Liver (tissue), 8 donors: ENCODE measurements at regions not wholly inside any gene's neighbourhood (a gene's known extent, or its start where the extent isn't known, plus 50 kb on each side); places are given as distances from the start of the nearest gene placed in this dataset.

Source experiments
- DNase-seq: peaks from one replicate; pipeline ENCODE4 v3.0.0-alpha.2; 2017; ENCODE audit warnings: low spot score
- H3K27ac ChIP-seq, 2 donors: one replicate each; pipeline ENCODE4 v1.7.0; 2013; ENCODE audit warnings: inconsistent platforms in 2 of 2, low read length in 2 of 2, control low read depth in 1 of 2, low read depth in 1 of 2, mild to moderate bottlenecking in 1 of 2
- H3K27me3 ChIP-seq, 4 donors: one replicate each; pipeline versions ENCODE4 v1.6.1 to v1.7.0; 2013; ENCODE audit warnings: low read length in 3 of 4, inconsistent platforms in 1 of 4, mild to moderate bottlenecking in 1 of 4, moderate library complexity in 1 of 4; ENCODE audit not compliant: control insufficient read depth in 4 of 4, insufficient read depth in 4 of 4
- H3K36me3 ChIP-seq, 4 donors: one replicate each; pipeline versions ENCODE4 v1.6.1 to v1.7.0; 2013; ENCODE audit warnings: low read length in 3 of 4, mild to moderate bottlenecking in 3 of 4, low read depth in 1 of 4, moderate library complexity in 1 of 4; ENCODE audit not compliant: control insufficient read depth in 4 of 4, insufficient read depth in 3 of 4
- H3K4me1 ChIP-seq, 4 donors: one replicate each; pipeline versions ENCODE4 v1.6.1 to v1.7.0; 2013; ENCODE audit warnings: low read length in 3 of 4, mild to moderate bottlenecking in 3 of 4, moderate library complexity in 1 of 4; ENCODE audit not compliant: control insufficient read depth in 4 of 4, insufficient read depth in 4 of 4
- H3K4me3 ChIP-seq, 3 donors: one replicate each; pipeline versions ENCODE4 v1.6.1 to v1.7.0; 2013; ENCODE audit warnings: low read length in 3 of 3, control low read depth in 1 of 3, low read depth in 1 of 3, mild to moderate bottlenecking in 1 of 3
- H3K9ac ChIP-seq, 2 donors: one replicate each; pipeline ENCODE4 v1.7.0; 2013; ENCODE audit warnings: low read length in 2 of 2, mild to moderate bottlenecking in 2 of 2, moderate library complexity in 2 of 2, control low read depth in 1 of 2, low read depth in 1 of 2
- H3K9me3 ChIP-seq, 4 donors: one replicate each; pipeline versions ENCODE4 v1.6.1 to v1.7.0; 2013; ENCODE audit warnings: low read length in 3 of 4; ENCODE audit not compliant: control insufficient read depth in 4 of 4
- EGR1 ChIP-seq, 2 donors: IDR thresholded peaks; 2 replicates each; pipeline ENCODE4 v1.6.1; 2016 to 2018; ENCODE audit warnings: antibody characterized with exemption in 2 of 2, low read depth in 2 of 2
- FOXA1 ChIP-seq: IDR thresholded peaks from 2 replicates; pipeline ENCODE4 v1.6.1; 2016; ENCODE audit warnings: antibody characterized with exemption
- FOXA2 ChIP-seq: IDR thresholded peaks from 2 replicates; pipeline ENCODE4 v1.6.1; 2016; ENCODE audit warnings: antibody characterized with exemption
- GABPA ChIP-seq, 2 donors: IDR thresholded peaks in 1 of 2; conservative IDR thresholded peaks in 1 of 2; 2 replicates each; pipeline ENCODE4 v1.6.1; 2016; ENCODE audit warnings: antibody characterized with exemption in 2 of 2, mild to moderate bottlenecking in 1 of 2, moderate library complexity in 1 of 2
- HNF4A ChIP-seq, 2 donors: conservative IDR thresholded peaks; 2 replicates each; pipeline ENCODE4 v1.6.1; 2016; ENCODE audit warnings: antibody characterized with exemption in 2 of 2, mild to moderate bottlenecking in 2 of 2
- HNF4G ChIP-seq: IDR thresholded peaks from 2 replicates; pipeline ENCODE4 v1.6.1; 2016; ENCODE audit warnings: antibody characterized with exemption
- JUND ChIP-seq, 2 donors: IDR thresholded peaks; 2 replicates each; pipeline ENCODE4 v1.6.1; 2016; ENCODE audit warnings: antibody characterized with exemption in 2 of 2
- NR2F2 ChIP-seq: IDR thresholded peaks from 2 replicates; pipeline ENCODE4 v1.6.1; 2016; ENCODE audit warnings: antibody characterized with exemption
- RAD21 ChIP-seq, 2 donors: IDR thresholded peaks; 2 replicates each; pipeline ENCODE4 v1.6.1; 2016; ENCODE audit warnings: antibody characterized with exemption in 2 of 2, mild to moderate bottlenecking in 2 of 2
- RXRA ChIP-seq, 2 donors: IDR thresholded peaks; 2 replicates each; pipeline ENCODE4 v1.6.1; 2017 to 2018; ENCODE audit warnings: antibody characterized with exemption in 2 of 2, mild to moderate bottlenecking in 1 of 2
- SP1 ChIP-seq: IDR thresholded peaks from 2 replicates; pipeline ENCODE4 v1.6.1; 2018; ENCODE audit warnings: antibody characterized with exemption, mild to moderate bottlenecking
- TAF1 ChIP-seq: conservative IDR thresholded peaks from 2 replicates; pipeline ENCODE4 v1.6.1; 2016; ENCODE audit warnings: antibody characterized with exemption, mild to moderate bottlenecking
- YY1 ChIP-seq: IDR thresholded peaks from 2 replicates; pipeline ENCODE4 v1.6.1; 2016; ENCODE audit warnings: antibody characterized with exemption, mild to moderate bottlenecking
- WGBS: extraction: QIAGEN DNeasy Blood & Tissue Kit; methylation state at CpG from one replicate; pipeline ENCODE4 v1.1.7; 2013; 5-methylcytosine and 5-hydroxymethylcytosine counted together
- TF ChIP-seq, protein P1 (sequence below): IDR thresholded peaks from 2 replicates; pipeline ENCODE4 v1.6.1; 2016; ENCODE audit warnings: antibody characterized with exemption
- TF ChIP-seq, protein P2 (sequence below): IDR thresholded peaks from 2 replicates; pipeline ENCODE4 v1.6.1; 2016; ENCODE audit warnings: antibody characterized with exemption
- TF ChIP-seq, protein P3 (sequence below): fragments of 150-350 bp; IDR thresholded peaks from 2 replicates; pipeline ENCODE4 v1.5.1; 2017; ENCODE audit warnings: improper control_type of control experiment, low read depth, low read length; ENCODE audit not compliant: missing input control
- TF ChIP-seq, protein P4 (sequence below): IDR thresholded peaks from 2 replicates; pipeline ENCODE4 v1.6.1; 2016; ENCODE audit warnings: antibody characterized with exemption, mild to moderate bottlenecking
- TF ChIP-seq, protein P5 (sequence below): IDR thresholded peaks from 2 replicates; pipeline ENCODE4 v1.6.1; 2016; ENCODE audit warnings: antibody characterized with exemption
- donor health status: healthy.
- donor health status: healthy.
- donor health status: healthy.
- donor health status: healthy.
- donor health status: healthy.

DNA sequence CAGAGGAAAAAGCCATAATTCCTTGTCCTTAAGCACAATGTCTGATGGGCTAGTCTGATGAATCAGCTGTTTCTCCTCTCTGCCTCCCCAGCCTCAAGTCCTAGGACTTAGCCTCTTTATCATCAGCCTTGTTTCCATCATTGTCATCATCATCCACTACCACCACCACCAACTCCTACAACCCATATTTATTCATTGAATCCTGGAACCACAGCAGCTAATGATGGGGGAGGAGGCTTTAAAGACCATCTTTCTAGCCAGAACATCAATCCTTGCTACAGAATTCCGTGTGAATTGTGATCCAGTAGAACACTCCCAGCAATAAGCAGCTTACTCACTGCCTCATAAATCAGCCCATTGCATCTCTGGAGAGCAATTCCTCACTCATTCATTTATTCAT lies 97.6 kb upstream of the TMEM132E start:
- Histone ChIP-seq H3K4me1 (no peaks in the 10 kb centered on the region), H3K36me3 (no peaks in the 10 kb centered on the region), H3K27ac (no peak overlapping the region), H3K27me3 (peaks cover 0 to 4% (median 0%) of the 10 kb centered on the region in 4 donors), H3K4me3 (no peak overlapping the region), H3K9me3 (no peaks in the 10 kb centered on the region), H3K9ac (no peak overlapping the region)
- no peak for DNase-seq
- TF ChIP-seq RAD21 (IDR thresholded peaks at IDR 0.05) (no peak), SP1 (no peak), HNF4G (no peak), EGR1 (IDR thresholded peaks at IDR 0.05; ENCODE audit: low read depth in 2 of 2) (no peak), JUND (IDR thresholded peaks at IDR 0.05) (no peak), FOXA1 (no peak), YY1 (no peak), NR2F2 (no peak), TAF1 (no peak), GABPA (IDR thresholded peaks at IDR 0.05 in 1 of 2, conservative IDR thresholded peaks at IDR 0.05 in 1 of 2) (no peak), FOXA2 (no peak), HNF4A (conservative IDR thresholded peaks at IDR 0.05) (no peak), RXRA (IDR thresholded peaks at IDR 0.05) (no peak)
- TF ChIP-seq, protein P1, sequence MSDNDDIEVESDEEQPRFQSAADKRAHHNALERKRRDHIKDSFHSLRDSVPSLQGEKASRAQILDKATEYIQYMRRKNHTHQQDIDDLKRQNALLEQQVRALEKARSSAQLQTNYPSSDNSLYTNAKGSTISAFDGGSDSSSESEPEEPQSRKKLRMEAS, result no peak
- TF ChIP-seq, protein P2, sequence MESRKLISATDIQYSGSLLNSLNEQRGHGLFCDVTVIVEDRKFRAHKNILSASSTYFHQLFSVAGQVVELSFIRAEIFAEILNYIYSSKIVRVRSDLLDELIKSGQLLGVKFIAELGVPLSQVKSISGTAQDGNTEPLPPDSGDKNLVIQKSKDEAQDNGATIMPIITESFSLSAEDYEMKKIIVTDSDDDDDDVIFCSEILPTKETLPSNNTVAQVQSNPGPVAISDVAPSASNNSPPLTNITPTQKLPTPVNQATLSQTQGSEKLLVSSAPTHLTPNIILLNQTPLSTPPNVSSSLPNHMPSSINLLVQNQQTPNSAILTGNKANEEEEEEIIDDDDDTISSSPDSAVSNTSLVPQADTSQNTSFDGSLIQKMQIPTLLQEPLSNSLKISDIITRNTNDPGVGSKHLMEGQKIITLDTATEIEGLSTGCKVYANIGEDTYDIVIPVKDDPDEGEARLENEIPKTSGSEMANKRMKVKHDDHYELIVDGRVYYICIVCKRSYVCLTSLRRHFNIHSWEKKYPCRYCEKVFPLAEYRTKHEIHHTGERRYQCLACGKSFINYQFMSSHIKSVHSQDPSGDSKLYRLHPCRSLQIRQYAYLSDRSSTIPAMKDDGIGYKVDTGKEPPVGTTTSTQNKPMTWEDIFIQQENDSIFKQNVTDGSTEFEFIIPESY, result no peak
- TF ChIP-seq, protein P3, sequence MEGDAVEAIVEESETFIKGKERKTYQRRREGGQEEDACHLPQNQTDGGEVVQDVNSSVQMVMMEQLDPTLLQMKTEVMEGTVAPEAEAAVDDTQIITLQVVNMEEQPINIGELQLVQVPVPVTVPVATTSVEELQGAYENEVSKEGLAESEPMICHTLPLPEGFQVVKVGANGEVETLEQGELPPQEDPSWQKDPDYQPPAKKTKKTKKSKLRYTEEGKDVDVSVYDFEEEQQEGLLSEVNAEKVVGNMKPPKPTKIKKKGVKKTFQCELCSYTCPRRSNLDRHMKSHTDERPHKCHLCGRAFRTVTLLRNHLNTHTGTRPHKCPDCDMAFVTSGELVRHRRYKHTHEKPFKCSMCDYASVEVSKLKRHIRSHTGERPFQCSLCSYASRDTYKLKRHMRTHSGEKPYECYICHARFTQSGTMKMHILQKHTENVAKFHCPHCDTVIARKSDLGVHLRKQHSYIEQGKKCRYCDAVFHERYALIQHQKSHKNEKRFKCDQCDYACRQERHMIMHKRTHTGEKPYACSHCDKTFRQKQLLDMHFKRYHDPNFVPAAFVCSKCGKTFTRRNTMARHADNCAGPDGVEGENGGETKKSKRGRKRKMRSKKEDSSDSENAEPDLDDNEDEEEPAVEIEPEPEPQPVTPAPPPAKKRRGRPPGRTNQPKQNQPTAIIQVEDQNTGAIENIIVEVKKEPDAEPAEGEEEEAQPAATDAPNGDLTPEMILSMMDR, result no peak
- TF ChIP-seq, protein P4, sequence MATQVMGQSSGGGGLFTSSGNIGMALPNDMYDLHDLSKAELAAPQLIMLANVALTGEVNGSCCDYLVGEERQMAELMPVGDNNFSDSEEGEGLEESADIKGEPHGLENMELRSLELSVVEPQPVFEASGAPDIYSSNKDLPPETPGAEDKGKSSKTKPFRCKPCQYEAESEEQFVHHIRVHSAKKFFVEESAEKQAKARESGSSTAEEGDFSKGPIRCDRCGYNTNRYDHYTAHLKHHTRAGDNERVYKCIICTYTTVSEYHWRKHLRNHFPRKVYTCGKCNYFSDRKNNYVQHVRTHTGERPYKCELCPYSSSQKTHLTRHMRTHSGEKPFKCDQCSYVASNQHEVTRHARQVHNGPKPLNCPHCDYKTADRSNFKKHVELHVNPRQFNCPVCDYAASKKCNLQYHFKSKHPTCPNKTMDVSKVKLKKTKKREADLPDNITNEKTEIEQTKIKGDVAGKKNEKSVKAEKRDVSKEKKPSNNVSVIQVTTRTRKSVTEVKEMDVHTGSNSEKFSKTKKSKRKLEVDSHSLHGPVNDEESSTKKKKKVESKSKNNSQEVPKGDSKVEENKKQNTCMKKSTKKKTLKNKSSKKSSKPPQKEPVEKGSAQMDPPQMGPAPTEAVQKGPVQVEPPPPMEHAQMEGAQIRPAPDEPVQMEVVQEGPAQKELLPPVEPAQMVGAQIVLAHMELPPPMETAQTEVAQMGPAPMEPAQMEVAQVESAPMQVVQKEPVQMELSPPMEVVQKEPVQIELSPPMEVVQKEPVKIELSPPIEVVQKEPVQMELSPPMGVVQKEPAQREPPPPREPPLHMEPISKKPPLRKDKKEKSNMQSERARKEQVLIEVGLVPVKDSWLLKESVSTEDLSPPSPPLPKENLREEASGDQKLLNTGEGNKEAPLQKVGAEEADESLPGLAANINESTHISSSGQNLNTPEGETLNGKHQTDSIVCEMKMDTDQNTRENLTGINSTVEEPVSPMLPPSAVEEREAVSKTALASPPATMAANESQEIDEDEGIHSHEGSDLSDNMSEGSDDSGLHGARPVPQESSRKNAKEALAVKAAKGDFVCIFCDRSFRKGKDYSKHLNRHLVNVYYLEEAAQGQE, result no peak
- TF ChIP-seq, protein P5, sequence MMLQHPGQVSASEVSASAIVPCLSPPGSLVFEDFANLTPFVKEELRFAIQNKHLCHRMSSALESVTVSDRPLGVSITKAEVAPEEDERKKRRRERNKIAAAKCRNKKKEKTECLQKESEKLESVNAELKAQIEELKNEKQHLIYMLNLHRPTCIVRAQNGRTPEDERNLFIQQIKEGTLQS, result no peak
- WGBS, result 33% methylated on average over 1 of the region's 1 CpG
